Neural cell (in vitro differentiated cells): ENCODE measurements at regions not wholly inside any gene's neighbourhood (a gene's known extent, or its start where the extent isn't known, plus 50 kb on each side); places are given as distances from the start of the nearest gene placed in this dataset.

Experiments used
- CTCF ChIP-seq: fragments of 450-650 bp; IDR thresholded peaks from 2 replicates; pipeline ENCODE4 v1.5.1; 2014; ENCODE audit warnings: antibody characterized with exemption, mild to moderate bottlenecking, moderate library complexity; ENCODE audit not compliant: poor library complexity, severe bottlenecking
- EP300 ChIP-seq: fragments of 450-650 bp; conservative IDR thresholded peaks from 2 replicates; pipeline ENCODE4 v1.6.1; 2014; ENCODE audit warnings: antibody characterized with exemption, mild to moderate bottlenecking, moderate library complexity; ENCODE audit not compliant: poor library complexity, severe bottlenecking
- EZH2 ChIP-seq: fragments of 200-600, 300-800 bp; shearing (Covaris generic), sonication (generic); IDR thresholded peaks from 2 replicates; pipeline ENCODE4 v1.6.1; 2014; ENCODE audit warnings: antibody characterized with exemption, low read length, borderline replicate concordance, mild to moderate bottlenecking; ENCODE audit not compliant: insufficient read depth, poor library complexity, severe bottlenecking
- MXI1 ChIP-seq: fragments of 450-650 bp; conservative IDR thresholded peaks from 2 replicates; pipeline ENCODE4 v1.6.1; 2014; ENCODE audit warnings: antibody characterized with exemption, mild to moderate bottlenecking; ENCODE audit not compliant: poor library complexity, severe bottlenecking
- POLR2AphosphoS5 ChIP-seq: IDR thresholded peaks from 2 replicates; pipeline ENCODE4 v1.6.1; 2012
- RAD21 ChIP-seq: fragments of 450-650 bp; conservative IDR thresholded peaks from 2 replicates; pipeline ENCODE4 v1.6.1; 2014; ENCODE audit warnings: antibody characterized with exemption, mild to moderate bottlenecking, moderate library complexity
- REST ChIP-seq: IDR thresholded peaks from 2 replicates; pipeline ENCODE4 v1.6.1; 2012; ENCODE audit warnings: borderline replicate concordance
- SMC3 ChIP-seq: fragments of 450-650 bp; conservative IDR thresholded peaks from 2 replicates; pipeline ENCODE4 v1.6.1; 2014; ENCODE audit warnings: antibody characterized with exemption, mild to moderate bottlenecking, moderate library complexity; ENCODE audit not compliant: poor library complexity
- TAF1 ChIP-seq: IDR thresholded peaks from 2 replicates; pipeline ENCODE4 v1.6.1; 2012; ENCODE audit warnings: low read depth

- no peak for TF ChIP-seq EZH2
- TF ChIP-seq CTCF: no peak
- no peak for TF ChIP-seq RAD21
- no peak for TF ChIP-seq REST
- no peak for TF ChIP-seq POLR2AphosphoS5
- TF ChIP-seq SMC3: no peak
- no peak for TF ChIP-seq EP300
- TF ChIP-seq TAF1: no peak
- no peak for TF ChIP-seq MXI1
These were observed 53.1 kb upstream of the ENPP7 start for GRCh38 chr17:79677646-79678045.
